Kidney (tissue), 13 donors: ENCODE measurements at regions not wholly inside any gene's neighbourhood (a gene's known extent, or its start where the extent isn't known, plus 50 kb on each side); places are given as distances from the start of the nearest gene placed in this dataset.

Experiments used
- DNase-seq, 5 donors: peaks; one replicate each; pipeline ENCODE4 v3.0.0-alpha.2; 2013 to 2020
- FAIRE-seq: peaks from 2 replicates; lab custom pipeline; 2012; peaks lifted over from hg19 to GRCh38; lab: Jason Lieb, UNC
- H3K27ac ChIP-seq, 2 donors: one replicate each; pipeline ENCODE4 v1.7.0; 2013; ENCODE audit warnings: low read depth in 2 of 2, low read length in 2 of 2, inconsistent platforms in 1 of 2
- H3K27me3 ChIP-seq: one replicate; pipeline ENCODE4 v1.7.1; 2013; ENCODE audit warnings: low read length, inconsistent platforms; ENCODE audit not compliant: control insufficient read depth, insufficient read depth
- H3K36me3 ChIP-seq, 3 donors: one replicate each; pipeline versions ENCODE4 v1.7.0 to v1.7.1; 2013; ENCODE audit warnings: low read length in 3 of 3, control low read depth in 1 of 3, inconsistent platforms in 1 of 3; ENCODE audit not compliant: insufficient read depth in 3 of 3, control insufficient read depth in 2 of 3
- H3K4me1 ChIP-seq, 3 donors: one replicate each; pipeline versions ENCODE4 v1.7.0 to v1.7.1; 2013; ENCODE audit warnings: low read length in 3 of 3, inconsistent platforms in 1 of 3, low read depth in 1 of 3; ENCODE audit not compliant: control insufficient read depth in 2 of 3, insufficient read depth in 2 of 3
- H3K4me3 ChIP-seq, 3 donors: one replicate each; pipeline versions ENCODE4 v1.7.0 to v1.8.1; 2013; ENCODE audit warnings: low read length in 3 of 3, control low read depth in 1 of 3, inconsistent platforms in 1 of 3
- H3K9ac ChIP-seq, 3 donors: one replicate each; pipeline versions ENCODE4 v1.7.0 to v1.7.1; 2013; ENCODE audit warnings: low read length in 3 of 3, control low read depth in 1 of 3, inconsistent platforms in 1 of 3
- H3K9me3 ChIP-seq, 3 donors: one replicate each; pipeline versions ENCODE4 v1.7.0 to v1.7.1; 2013; ENCODE audit warnings: low read length in 3 of 3, control low read depth in 1 of 3, inconsistent platforms in 1 of 3; ENCODE audit not compliant: control insufficient read depth in 2 of 3, insufficient read depth in 1 of 3
- intact Hi-C: fragments of 100-400 bp; cut with DNase I; formaldehyde crosslinking; loops from one replicate; pipeline ENCODE4 v1.11.1; 2022
- TF ChIP-seq, protein P1 (sequence below): IDR thresholded peaks from 3 replicates; pipeline ENCODE4 v1.5.1; 2012; ENCODE audit warnings: mild to moderate bottlenecking, moderate library complexity, borderline replicate concordance; ENCODE audit not compliant: insufficient read depth; ENCODE audit errors: extremely low read depth
- donor health status: control.
- donor health status: control.
- donor health status: control.
- donor health status: control.
- donor health status: control.
- donor health status: DM: yes; HTN: yes; CAD: no.
- donor health status: Normal renal cell carcinoma (clear cell type).

DNA sequence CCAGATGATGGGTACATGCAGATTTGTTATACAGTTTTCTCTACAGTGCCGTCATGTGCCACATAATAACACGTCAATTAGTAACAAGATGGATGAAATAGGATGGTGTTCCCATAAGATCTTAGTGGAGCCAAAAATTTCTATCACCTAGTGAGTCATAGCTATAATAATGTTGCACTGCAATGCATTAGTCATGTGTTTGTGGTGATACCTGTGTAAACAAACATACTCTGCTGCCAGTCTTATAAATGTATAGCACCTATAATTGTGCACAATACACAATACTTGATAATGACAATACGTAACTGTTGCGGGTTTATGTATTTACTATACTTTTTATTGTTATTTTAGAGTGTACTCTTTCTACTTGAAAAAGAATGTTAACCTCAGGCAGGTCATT is 865.4 kb downstream of the MAT2B start:
- no peak for DNase-seq
- TF ChIP-seq, protein P1, sequence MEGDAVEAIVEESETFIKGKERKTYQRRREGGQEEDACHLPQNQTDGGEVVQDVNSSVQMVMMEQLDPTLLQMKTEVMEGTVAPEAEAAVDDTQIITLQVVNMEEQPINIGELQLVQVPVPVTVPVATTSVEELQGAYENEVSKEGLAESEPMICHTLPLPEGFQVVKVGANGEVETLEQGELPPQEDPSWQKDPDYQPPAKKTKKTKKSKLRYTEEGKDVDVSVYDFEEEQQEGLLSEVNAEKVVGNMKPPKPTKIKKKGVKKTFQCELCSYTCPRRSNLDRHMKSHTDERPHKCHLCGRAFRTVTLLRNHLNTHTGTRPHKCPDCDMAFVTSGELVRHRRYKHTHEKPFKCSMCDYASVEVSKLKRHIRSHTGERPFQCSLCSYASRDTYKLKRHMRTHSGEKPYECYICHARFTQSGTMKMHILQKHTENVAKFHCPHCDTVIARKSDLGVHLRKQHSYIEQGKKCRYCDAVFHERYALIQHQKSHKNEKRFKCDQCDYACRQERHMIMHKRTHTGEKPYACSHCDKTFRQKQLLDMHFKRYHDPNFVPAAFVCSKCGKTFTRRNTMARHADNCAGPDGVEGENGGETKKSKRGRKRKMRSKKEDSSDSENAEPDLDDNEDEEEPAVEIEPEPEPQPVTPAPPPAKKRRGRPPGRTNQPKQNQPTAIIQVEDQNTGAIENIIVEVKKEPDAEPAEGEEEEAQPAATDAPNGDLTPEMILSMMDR, result no peak
- no peak for FAIRE-seq
- no peak overlapping the region for H3K9ac ChIP-seq
- H3K9me3 ChIP-seq, result no peaks in the 10 kb centered on the region
- no peaks in the 10 kb centered on the region for H3K4me1 ChIP-seq
- H3K4me3 ChIP-seq, result no peak overlapping the region
- no peaks in the 10 kb centered on the region for H3K36me3 ChIP-seq
- no peak overlapping the region for H3K27ac ChIP-seq
- intact Hi-C loops, result no loop called here
- no peaks in the 10 kb centered on the region for H3K27me3 ChIP-seq

DNA sequence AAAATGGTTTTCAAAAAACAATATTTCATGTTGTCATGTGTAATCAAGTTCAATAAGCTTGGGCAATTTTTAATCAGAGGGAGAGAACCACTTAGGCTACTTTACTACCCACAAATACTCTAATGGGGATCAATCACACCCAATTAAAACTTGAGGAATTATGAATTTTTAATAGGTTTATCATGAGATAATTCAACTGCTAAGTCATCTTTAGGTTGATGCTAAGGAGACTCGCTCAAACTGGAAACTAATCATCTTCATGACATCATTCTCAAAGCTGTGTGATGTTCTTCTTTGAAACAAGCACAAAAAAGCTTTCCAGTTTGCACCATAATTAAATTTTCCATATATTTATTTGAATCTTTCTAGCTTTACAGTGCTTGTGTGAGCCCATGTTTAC is 867.5 kb downstream of the MAT2B start:
- no peak overlapping the region for H3K27ac ChIP-seq

DNA sequence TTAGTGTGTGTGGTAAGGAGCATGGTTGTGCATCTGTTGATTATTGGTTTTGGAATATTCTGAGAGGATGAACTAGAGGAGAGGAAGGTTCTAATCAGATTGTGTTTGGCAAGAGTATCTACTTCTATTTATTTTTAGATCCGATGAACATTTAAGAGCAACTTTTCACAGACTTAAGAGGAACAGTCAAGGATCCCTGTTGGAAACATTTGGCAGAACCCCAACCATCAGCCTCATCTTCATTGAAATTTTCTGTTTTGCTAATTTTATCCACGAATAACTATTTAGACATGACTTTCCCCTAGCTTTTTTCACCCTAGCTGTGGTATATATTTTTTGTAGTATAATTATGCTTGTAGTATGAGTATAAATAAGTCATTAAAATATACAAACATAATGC is 868.5 kb downstream of the MAT2B start:
- Histone ChIP-seq H3K9ac (no peak overlapping the region), H3K36me3 (no peaks in the 10 kb centered on the region), H3K9me3 (no peaks in the 10 kb centered on the region), H3K4me3 (no peak overlapping the region), H3K27ac (no peak overlapping the region), H3K4me1 (no peaks in the 10 kb centered on the region), H3K27me3 (no peaks in the 10 kb centered on the region)
- DNase-seq (no peak), FAIRE-seq (no peak)
- TF ChIP-seq, protein P1, result no peak
- intact Hi-C loops, result no loop called here

More for the DNA sequence above, 867.5 kb downstream of the MAT2B start:
- Histone ChIP-seq H3K4me1 (no peaks in the 10 kb centered on the region), H3K4me3 (no peak overlapping the region), H3K9ac (no peak overlapping the region), H3K9me3 (no peaks in the 10 kb centered on the region), H3K36me3 (no peaks in the 10 kb centered on the region), H3K27me3 (no peaks in the 10 kb centered on the region)
- TF ChIP-seq, protein P1, result no peak
- DNase-seq (no peak), FAIRE-seq (no peak)
- intact Hi-C loops, result no loop called here

DNA sequence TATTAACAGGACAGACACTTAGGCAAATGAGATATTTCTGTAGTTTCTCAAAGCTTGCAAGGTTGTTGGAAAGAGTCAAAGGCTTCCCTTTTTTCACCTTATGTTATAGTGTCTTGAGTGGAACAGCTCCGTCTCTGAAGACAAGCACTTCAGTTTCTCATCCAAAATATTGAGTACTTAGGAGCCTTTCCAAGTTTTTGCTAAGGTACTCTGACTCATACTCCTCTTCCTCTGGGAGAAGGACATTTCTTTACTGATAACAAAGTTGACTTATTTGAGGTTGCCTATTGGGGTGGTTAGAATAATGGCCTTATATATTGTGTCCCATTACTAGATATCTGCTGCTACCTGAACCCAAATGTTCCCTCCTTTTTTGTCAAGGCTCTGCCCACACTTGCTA is 869.6 kb downstream of the MAT2B start:
- Histone ChIP-seq H3K4me1 (no peaks in the 10 kb centered on the region), H3K27ac (no peak overlapping the region), H3K9me3 (no peaks in the 10 kb centered on the region), H3K4me3 (no peak overlapping the region), H3K36me3 (no peaks in the 10 kb centered on the region), H3K9ac (no peak overlapping the region), H3K27me3 (no peaks in the 10 kb centered on the region)
- intact Hi-C loops, result no loop called here
- no peak for FAIRE-seq
- TF ChIP-seq, protein P1, result no peak
- DNase-seq, result no peak
